GM18867 (cell line): ENCODE measurements at regions not wholly inside any gene's neighbourhood (a gene's known extent, or its start where the extent isn't known, plus 50 kb on each side); places are given as distances from the start of the nearest gene placed in this dataset.
"Not testable (repeated sequence)": the region's sequence is repeated elsewhere in the genome, so short reads cannot be mapped to it uniquely, and the experiment has no call there.

Source experiments
- ATAC-seq: cut with Tn5 transposase; IDR thresholded peaks from one replicate; pipeline ENCODE4 v1.9.1; 2021; ENCODE audit warnings: mild to moderate bottlenecking, moderate library complexity; ENCODE audit not compliant: unreplicated experiment

DNA sequence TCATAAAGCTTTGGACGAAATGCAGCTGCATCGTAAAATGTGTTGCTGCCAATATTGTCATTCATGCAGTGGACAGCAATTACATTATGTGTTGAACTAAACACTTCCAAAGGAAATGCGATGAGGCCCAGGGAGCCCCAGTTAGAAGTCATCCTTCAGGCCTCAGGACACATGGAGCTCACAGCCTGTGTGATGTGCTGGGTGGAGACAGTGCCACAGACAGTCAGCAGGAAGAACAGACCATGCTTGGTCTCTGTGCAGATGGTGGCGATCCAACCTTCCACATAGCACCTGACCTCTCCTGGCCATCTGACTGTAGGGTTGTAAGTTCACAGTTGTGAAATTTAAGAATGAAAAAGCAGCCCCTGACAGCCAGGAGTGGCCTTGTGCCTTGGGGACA is 118.3 kb upstream of the ALKAL2 start:
- ATAC-seq: no peak

GRCh38 chr2:404581-404980 is 116.7 kb upstream of the ALKAL2 start:
- ATAC-seq: no peak

GRCh38 chr2:403682-404081 is 115.8 kb upstream of the ALKAL2 start:
- no peak for ATAC-seq

DNA sequence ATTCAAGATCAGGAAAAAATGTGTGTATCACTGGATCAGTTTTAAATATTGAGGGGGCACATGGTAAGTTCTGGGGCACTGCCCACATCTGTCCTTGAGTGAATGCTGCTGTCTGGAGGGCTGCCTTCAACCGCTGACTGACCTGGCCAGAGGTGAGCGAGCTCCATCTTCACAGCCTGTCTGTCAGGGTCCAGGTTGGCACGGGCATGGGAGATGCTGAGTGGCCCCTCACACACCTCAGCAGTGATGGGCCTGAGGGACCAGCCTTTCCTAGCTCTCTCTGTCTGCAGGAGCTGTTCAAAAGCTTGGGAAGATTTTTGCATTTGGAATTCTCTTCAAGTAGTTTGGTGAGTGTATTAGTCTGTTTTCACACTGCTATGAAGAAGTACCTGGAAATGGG is 114.8 kb upstream of the ALKAL2 start:
- ATAC-seq: no peak

DNA sequence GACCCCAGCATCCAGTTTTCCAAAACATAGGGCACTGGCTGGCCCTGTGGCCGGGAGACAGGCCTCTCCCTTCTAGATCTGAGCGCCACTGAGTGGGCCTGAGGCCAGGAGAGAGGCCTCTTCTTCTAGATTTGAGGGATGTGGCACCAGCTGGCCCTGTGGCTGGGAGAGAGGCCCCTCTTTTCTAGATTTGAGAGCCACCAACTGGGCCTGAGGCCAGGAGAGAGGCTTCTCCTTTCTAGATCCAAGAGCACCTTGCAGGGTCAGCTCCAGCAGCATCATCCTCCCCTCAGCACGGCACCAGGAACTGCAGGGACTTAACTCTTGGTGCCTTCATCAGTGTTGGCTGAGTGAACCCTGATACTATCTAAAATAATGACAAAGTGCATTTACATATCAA is 114.3 kb upstream of the ALKAL2 start:
- ATAC-seq: no peak

DNA sequence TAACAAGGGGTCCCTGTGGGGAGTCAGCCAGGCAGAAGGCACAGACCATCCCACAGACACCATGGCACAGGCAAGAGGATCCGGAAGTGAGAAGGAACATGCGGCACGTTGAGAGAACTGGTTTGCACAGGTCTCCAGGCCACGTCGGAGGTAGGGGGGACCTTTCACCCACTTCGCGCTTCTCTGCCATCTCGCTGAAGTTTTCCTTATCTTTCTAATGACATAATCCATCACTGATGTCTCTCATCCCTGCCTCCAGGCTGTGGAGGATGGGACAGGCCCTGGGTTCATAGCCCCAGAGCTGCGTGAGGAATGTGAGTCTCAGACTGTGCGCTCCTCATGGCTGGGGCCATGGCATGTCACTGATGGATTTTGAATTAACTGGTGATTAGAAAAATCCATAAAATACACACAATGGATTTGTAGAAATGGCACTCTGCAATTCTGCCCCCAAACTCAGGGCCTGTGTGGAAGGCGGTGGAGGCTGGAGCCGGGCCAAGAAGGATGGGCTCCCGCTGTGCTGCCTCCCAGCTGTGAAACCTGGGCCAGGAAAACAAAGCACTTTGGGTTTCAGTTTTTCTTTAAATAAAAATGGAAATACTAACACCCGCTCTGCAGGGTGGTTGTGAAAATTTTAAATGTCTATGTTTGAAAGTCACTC is 113.3 kb upstream of the ALKAL2 start:
- no peak for ATAC-seq

DNA sequence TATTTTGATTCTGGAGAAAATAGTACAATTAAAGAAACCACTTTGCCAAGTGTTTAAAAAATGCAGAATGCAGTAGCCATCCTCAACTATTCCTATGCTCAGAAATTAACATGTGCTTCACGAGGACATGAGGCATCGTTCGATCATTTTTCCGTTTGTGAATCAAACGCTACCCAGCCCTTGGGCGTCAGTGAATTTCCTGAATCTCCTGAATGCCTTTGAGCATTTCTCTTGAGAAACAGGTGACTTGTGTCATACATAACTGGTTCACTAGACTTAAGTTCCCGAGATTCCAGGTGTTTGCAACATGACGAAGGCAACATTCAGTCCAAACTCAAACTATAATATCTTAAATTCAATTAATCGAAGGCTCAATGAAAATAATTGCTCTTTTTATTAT is 110.0 kb upstream of the ALKAL2 start:
- no peak for ATAC-seq

- ATAC-seq: no peak
These were observed 109.6 kb upstream of the ALKAL2 start for GRCh38 chr2:397521-397920.

DNA sequence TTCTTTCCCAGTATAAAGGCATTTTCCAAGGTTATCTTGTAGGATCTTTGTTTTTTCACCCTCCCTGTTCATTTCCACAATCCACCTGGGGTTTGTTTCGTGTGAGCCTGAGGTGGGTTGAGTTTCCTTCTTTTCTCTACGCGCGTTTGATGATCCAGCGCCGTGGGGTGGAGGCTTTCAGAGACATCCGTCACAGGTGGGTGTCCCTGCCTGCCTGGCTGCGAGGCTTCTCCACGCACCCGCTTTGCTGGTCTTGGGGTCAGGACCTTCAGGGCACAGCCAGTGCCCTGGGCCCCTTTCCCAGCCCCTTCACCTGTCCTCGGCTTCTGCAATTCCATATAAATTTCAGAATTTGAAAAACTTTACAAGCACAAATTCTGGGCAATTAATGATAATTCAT is 109.0 kb upstream of the ALKAL2 start:
- no peak for ATAC-seq

GRCh38 chr2:395886-396285 is 108.0 kb upstream of the ALKAL2 start:
- no peak for ATAC-seq

DNA sequence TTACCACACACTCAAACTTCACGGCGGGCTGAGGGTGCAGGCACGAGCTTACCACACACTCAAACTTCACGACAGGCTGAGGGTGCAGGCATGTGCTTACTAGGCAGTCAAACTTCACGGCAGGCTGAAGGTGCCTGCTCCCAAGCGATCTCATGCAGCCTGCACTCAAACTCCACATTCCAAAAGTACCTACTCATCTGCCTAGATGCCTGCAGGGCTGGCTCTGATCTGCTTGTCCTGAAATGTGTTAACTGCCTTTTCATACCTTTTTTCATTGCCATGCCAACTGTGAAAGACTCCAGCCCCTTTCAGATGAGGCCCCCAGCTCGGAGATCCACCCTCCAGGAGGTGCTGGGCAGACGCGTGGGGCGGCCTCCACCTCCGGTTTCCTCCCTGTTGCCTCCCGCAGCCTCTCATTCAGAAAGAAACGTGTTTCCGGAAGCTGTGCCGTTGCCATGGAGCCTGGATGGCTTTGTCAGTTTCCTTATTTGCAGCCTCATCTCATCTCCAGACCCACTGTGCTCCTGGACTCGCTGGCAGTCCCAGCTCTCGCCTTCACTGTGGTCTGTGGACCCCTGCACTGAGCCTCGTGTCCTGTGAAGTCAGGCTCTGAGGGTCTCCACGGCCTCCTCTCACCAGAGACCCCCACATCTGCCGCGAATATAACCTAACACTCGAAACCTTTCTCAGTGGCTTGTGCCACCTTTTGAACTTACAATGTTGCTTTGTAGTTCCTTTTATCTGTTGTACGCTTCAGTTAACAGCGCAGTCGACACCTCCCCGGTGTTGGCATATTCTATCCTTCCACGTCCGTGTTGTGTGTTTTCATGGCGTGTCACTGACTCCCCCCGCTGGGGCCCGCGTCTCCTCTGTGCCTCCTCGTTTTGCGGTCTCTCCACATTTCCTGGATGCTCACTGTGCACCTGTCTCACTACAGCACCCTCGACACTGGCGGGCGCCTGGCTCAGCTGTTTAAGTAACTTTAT is 106.1 kb upstream of the ALKAL2 start:
- ATAC-seq: peak; percentile 97

DNA sequence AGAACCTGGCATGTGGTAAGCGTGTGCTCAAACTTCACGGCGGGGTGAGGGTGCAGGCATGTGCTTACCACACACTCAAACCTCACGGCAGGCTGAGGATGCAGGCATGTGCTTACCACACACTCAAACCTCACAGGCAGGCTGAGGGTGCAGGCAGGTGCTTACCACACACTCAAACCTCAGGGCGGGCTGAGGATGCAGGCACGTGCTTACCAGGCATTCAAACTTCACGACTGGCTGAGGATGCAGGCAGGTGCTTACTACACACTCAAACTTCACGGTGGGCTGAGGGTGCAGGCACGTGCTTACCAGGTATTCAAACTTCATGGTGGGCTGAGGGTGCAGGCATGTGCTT is 105.0 kb upstream of the ALKAL2 start:
- ATAC-seq: no peak

- no peak for ATAC-seq
These were observed 104.5 kb upstream of the ALKAL2 start for GRCh38 chr2:392181-392925.

DNA sequence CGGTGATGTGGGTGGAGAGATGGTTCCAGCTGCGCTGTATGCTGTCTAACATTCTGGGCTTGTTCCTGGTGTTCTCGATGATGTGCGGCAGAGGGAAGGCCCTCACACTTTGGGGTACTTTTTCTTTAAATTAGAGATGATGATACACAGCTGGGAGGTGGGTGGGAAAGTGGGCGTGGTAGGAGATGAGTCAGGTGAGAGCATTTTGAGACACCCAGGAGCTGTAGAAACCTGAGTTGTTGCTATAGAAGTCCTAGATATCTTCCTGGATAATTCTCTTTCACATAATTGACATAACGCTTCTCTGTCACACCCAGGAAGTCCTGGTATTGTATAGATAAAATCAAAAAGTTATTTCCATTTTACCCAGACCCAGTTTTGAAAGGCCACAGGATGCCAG is 103.8 kb upstream of the ALKAL2 start:
- ATAC-seq: no peak

DNA sequence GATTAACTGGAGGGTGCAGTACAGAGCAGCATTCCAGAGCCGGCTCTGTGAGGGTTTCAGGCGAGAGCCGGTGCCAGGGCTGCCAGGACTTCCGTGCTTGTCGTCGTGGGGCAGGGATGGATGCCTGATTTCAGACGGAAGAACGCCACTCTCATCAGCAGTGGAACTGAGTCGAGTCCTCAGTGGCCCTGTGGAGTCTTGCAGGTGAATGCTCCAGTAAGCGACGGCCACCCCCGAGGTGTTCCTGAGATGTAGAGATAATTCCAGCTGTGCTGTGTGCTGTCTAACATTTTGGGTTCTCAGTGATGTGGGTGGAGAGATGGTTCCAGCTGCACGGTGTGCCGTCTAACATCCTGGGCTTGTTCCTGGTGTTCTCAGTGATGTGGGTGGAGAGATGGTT is 103.1 kb upstream of the ALKAL2 start:
- no peak for ATAC-seq

DNA sequence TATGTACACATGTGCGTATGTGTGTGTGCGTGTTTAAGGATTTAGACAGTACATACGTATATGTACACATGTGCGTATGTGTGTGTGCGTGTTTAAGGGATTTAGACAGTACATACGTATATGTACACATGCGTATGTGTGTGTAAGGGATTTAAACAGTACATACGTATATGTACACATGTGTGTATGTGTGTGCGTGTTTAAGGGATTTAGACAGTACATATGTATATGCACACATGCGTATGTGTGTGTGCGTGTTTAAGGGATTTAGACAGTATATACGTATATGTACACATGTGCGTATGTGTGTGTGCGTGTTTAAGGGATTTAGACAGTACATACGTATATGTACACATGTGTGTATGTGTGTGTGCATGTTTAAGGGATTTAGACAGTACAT is 102.1 kb upstream of the ALKAL2 start:
- ATAC-seq: not testable (repeated sequence)

DNA sequence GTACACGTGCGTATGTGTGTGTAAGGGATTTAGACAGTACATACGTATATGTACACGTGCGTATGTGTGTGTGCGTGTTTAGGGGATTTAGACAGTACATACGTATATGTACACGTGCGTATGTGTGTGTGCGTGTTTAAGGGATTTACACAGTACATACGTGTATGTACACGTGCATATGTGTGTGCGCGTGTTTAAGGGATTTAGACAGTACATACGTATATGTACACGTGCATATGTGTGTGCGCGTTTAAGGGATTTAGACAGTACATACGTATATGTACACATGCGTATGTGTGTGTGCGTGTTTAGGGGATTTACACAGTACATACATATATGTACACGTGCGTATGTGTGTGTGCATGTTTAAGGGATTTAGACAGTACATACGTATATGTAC is 100.9 kb upstream of the ALKAL2 start:
- not testable (repeated sequence) for ATAC-seq

DNA sequence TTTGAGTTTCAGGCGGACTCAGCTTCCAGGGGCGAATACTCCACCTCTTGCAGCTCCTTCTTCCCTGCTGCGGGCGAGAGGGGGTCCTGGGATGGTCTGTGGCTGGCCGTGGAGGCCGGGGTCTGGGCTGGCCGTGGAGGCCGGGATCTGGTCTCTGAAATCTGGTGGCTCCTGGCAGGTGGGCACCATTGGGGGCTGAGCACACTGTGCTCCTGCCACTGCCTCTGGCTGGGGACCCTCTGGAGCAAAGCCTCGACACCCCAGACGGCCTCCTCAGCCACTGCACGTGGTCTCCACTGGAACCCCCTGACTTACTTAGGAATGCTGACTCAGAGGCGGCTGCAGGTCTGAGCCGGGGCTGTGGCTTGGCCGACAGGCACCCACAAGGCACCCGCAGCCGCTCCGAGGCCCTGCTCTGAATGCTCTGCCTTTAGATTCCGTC is 100.1 kb upstream of the ALKAL2 start:
- ATAC-seq: no peak

DNA sequence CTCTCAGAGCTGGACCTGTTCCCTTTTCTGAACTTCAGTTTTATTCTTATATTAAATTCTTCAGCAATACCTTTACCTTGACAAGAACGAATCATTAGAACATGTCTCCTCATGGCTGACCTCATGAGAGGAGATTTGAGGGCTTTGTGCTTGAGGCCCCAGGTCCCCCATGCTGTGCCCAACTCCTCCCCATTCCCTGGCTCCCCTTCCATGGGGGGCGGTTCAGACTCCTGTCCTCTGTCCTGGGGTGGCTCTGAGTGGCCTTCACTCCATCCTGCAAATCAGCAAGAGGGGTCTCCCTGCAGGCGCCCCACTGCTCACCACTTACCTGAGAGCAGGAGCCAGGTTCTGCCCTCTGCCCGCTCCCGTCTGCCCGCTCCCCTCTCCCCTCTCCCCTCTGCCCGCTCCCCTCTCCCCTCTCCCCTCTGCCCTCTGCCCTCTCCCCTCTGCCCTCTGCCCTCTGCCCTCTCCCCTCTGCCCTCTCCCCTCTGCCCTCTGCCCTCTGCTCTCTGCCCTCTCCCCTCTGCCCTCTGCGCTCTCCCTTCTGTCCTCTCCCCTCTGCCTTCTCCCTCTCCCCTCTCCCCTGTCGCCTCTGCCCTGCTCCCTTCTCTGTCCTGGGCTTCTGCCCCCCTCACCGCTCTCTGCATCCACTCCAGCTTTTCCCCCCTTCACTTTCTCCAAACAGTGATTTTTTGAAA is 98.7 kb upstream of the ALKAL2 start:
- no peak for ATAC-seq

DNA sequence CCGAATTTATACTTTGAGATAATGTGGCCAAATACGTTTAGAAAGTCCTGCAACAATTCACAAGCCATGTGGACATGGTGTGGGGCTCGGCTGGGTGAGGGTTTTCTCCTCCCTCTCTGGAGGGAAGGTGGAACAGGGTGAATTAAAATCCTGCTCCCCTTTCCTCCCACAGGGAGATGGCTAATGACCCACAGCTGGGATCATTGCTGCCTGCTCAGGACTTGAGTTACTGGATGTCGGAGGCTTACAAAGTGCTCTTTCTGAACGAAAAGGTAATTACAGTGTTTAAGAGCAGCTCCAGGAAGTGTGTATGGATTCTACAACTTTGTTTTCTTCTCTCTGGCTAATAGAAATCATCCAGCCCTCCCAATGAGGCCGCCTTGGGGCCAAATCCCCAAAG is 97.9 kb upstream of the ALKAL2 start:
- no peak for ATAC-seq

DNA sequence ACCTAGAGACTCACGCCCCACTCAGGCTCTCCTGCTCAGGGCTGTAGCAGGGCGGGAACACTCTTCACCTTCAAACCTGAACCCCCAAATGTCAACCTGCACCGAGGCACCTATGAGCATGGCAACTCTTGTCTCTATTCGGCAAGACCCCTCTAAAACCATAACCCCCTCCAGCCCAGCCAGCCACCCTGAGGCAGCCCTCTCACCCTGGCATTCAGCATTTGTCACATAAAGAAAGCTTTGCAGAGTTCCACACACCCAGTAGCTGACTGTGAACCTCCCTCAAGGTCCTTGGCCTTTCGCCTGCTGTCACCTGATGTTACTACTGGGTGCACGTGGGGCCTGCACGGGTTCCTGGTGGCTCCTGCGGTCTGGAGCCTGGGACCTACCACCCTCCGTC is 97.2 kb upstream of the ALKAL2 start:
- ATAC-seq: no peak
